ENCODE measurements at regions not wholly inside any gene's neighbourhood (a gene's known extent, or its start where the extent isn't known, plus 50 kb on each side); places are given as distances from the start of the nearest gene placed in this dataset.

DNA sequence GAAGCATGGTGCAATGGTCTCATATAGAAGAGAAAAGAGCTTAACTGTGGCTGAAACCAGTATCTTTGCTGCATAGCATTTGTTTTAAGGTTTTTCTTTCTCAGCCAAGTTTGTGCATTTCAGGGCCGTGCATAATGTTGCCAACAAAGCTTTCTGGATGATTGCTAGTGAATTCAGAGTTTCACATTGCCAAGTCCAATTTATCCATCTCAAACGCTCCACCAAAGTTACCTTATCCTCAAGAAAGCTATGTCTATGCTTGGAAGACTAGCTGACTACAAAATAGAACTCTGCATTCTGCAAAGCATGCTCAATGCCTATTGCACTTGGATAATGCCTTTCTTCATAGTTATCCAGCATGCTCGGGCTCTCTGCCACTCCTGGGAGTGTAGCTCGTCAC is 535.8 kb upstream of the SGCG start (continued):
- TF ChIP-seq, protein P1, sequence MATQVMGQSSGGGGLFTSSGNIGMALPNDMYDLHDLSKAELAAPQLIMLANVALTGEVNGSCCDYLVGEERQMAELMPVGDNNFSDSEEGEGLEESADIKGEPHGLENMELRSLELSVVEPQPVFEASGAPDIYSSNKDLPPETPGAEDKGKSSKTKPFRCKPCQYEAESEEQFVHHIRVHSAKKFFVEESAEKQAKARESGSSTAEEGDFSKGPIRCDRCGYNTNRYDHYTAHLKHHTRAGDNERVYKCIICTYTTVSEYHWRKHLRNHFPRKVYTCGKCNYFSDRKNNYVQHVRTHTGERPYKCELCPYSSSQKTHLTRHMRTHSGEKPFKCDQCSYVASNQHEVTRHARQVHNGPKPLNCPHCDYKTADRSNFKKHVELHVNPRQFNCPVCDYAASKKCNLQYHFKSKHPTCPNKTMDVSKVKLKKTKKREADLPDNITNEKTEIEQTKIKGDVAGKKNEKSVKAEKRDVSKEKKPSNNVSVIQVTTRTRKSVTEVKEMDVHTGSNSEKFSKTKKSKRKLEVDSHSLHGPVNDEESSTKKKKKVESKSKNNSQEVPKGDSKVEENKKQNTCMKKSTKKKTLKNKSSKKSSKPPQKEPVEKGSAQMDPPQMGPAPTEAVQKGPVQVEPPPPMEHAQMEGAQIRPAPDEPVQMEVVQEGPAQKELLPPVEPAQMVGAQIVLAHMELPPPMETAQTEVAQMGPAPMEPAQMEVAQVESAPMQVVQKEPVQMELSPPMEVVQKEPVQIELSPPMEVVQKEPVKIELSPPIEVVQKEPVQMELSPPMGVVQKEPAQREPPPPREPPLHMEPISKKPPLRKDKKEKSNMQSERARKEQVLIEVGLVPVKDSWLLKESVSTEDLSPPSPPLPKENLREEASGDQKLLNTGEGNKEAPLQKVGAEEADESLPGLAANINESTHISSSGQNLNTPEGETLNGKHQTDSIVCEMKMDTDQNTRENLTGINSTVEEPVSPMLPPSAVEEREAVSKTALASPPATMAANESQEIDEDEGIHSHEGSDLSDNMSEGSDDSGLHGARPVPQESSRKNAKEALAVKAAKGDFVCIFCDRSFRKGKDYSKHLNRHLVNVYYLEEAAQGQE (IDR thresholded peaks at IDR 0.05; ENCODE audit: low read depth), result no peak

DNA sequence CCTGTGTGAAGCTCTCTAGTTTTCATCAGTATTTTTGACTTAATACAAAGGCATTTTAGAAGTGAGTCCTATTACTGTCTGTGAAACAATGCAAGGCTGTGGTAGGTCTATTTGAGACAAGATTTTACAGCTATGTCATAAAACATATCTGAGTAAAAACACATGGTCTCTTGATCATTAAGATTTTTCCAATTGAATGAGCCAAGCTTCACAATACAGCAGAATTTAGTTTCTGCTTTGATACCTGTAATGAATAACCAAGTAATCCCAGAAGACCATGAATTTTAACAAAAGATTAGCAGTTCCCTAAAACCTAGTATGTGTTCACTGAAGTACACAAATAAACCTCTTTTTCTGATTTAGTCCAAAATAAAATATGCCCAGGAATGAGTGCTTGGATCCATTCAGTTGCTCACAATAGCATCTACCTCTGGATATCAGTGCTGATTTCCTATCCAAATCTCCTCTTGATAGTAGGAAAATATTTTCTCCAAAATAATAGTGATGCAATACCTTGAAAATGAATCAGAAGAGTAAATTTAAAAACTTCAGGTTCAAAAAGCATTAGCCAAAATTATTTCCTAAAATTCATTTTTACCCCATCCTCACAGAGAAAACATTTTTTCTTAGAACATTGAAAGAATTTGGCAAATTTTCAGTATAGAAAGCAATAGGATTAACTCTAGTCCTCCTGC is 533.5 kb upstream of the SGCG start:
- Histone ChIP-seq H3K4me1 (ENCODE audit: control insufficient read depth in 1 of 2, insufficient read depth in 2 of 2, low read length in 2 of 2) (no peaks in the 10 kb centered on the region), H3K9ac (ENCODE audit: low read length) (no peak overlapping the region), H3K27ac (ENCODE audit: low read depth, low read length) (no peak overlapping the region), H3K9me3 (ENCODE audit: control insufficient read depth in 1 of 2, insufficient read depth in 1 of 2, low read depth in 1 of 2, low read length in 2 of 2) (no peaks in the 10 kb centered on the region), H3K36me3 (ENCODE audit: control insufficient read depth in 1 of 2, insufficient read depth in 2 of 2, low read length in 2 of 2) (no peaks in the 10 kb centered on the region), H2AFZ (ENCODE audit: low read depth, low read length, poor library complexity, severe bottlenecking) (no peak overlapping the region), H3K9me2 (ENCODE audit: insufficient read depth) (no peaks in the 10 kb centered on the region), H3K27me3 (ENCODE audit: insufficient read depth, low read length) (no peaks in the 10 kb centered on the region), H3K4me2 (ENCODE audit: low read length) (no peak overlapping the region), H3K4me3 (replicated peaks in 1 of 2; ENCODE audit: low read depth in 1 of 2, low read length in 2 of 2) (no peak overlapping the region), H4K20me1 (ENCODE audit: insufficient read depth) (no peaks in the 10 kb centered on the region), H3K79me2 (ENCODE audit: insufficient read depth, low read length) (no peaks in the 10 kb centered on the region)
- POLR2A ChIA-PET, result no interaction called here
- ATAC-seq (no peak), DNase-seq (ENCODE audit: low read depth, low spot score) (no peak)
- intact Hi-C loops (cut with micrococcal nuclease), result no loop called here
- TF ChIP-seq SP1 (IDR thresholded peaks at IDR 0.05; ENCODE audit: low read depth), result no peak
- no peak for TF ChIP-seq CEBPB (IDR thresholded peaks at IDR 0.05; ENCODE audit: low read depth)
- TF ChIP-seq POLR2AphosphoS5 (IDR thresholded peaks at IDR 0.05; ENCODE audit: low read depth, low read length), result no peak
- TF ChIP-seq JUND (IDR thresholded peaks at IDR 0.05), result no peak
- CTCF ChIA-PET, result no interaction called here
- RAD21 ChIA-PET (ENCODE audit: low non-redundant PET in 1 of 2, low total read pairs in 2 of 2, uncharacterized antibody in 2 of 2, unreplicated experiment in 2 of 2), result no interaction called here
- no TSS peak for BruUV-seq (replicated peaks)

All from HCT116 (cell line).